Neural cell (in vitro differentiated cells): ENCODE measurements at regions not wholly inside any gene's neighbourhood (a gene's known extent, or its start where the extent isn't known, plus 50 kb on each side); places are given as distances from the start of the nearest gene placed in this dataset.

ENCODE experiments used
- EP300 ChIP-seq: fragments of 450-650 bp; conservative IDR thresholded peaks from 2 replicates; pipeline ENCODE4 v1.6.1; 2014; ENCODE audit warnings: antibody characterized with exemption, mild to moderate bottlenecking, moderate library complexity; ENCODE audit not compliant: poor library complexity, severe bottlenecking
- EZH2 ChIP-seq: fragments of 200-600, 300-800 bp; shearing (Covaris generic), sonication (generic); IDR thresholded peaks from 2 replicates; pipeline ENCODE4 v1.6.1; 2014; ENCODE audit warnings: antibody characterized with exemption, low read length, borderline replicate concordance, mild to moderate bottlenecking; ENCODE audit not compliant: insufficient read depth, poor library complexity, severe bottlenecking
- POLR2AphosphoS5 ChIP-seq: IDR thresholded peaks from 2 replicates; pipeline ENCODE4 v1.6.1; 2012
- RAD21 ChIP-seq: fragments of 450-650 bp; conservative IDR thresholded peaks from 2 replicates; pipeline ENCODE4 v1.6.1; 2014; ENCODE audit warnings: antibody characterized with exemption, mild to moderate bottlenecking, moderate library complexity
- SMC3 ChIP-seq: fragments of 450-650 bp; conservative IDR thresholded peaks from 2 replicates; pipeline ENCODE4 v1.6.1; 2014; ENCODE audit warnings: antibody characterized with exemption, mild to moderate bottlenecking, moderate library complexity; ENCODE audit not compliant: poor library complexity
- TF ChIP-seq, protein P1 (sequence below): fragments of 450-650 bp; IDR thresholded peaks from 2 replicates; pipeline ENCODE4 v1.5.1; 2014; ENCODE audit warnings: antibody characterized with exemption, mild to moderate bottlenecking, moderate library complexity; ENCODE audit not compliant: poor library complexity, severe bottlenecking
- TF ChIP-seq, protein P2 (sequence below): IDR thresholded peaks from 2 replicates; pipeline ENCODE4 v1.6.1; 2012; ENCODE audit warnings: borderline replicate concordance

DNA sequence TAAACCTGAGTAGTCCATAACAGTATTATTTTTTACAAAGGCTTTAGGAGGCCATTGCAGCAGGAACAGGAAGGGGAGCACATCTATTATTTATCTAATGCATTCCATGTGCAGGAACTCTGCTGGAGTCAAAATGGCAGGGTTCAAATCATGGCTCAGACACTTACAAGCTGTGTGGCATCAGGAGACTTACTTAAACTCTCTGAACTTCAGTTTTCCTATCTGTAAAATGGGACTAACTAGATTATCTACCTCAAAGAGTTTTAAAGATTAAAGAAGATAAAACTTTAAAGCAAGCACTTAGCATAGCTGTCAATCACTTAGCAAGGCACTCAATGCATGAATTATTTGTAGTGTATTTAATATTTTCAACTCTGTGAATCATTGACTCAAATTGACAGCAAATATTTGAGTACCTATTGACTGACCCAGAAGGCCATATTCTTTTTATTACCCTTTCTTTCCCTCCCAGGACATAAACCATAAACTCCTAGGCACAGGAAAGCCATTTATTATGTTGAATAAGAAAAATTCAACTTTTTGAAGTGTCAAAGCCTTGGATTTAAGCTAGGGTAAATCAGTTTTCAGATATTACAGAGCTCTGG lies 115.8 kb upstream of the FAM204A start:
- TF ChIP-seq EZH2 (no peak), SMC3 (no peak), EP300 (no peak), RAD21 (no peak), POLR2AphosphoS5 (no peak)
- TF ChIP-seq, protein P1, sequence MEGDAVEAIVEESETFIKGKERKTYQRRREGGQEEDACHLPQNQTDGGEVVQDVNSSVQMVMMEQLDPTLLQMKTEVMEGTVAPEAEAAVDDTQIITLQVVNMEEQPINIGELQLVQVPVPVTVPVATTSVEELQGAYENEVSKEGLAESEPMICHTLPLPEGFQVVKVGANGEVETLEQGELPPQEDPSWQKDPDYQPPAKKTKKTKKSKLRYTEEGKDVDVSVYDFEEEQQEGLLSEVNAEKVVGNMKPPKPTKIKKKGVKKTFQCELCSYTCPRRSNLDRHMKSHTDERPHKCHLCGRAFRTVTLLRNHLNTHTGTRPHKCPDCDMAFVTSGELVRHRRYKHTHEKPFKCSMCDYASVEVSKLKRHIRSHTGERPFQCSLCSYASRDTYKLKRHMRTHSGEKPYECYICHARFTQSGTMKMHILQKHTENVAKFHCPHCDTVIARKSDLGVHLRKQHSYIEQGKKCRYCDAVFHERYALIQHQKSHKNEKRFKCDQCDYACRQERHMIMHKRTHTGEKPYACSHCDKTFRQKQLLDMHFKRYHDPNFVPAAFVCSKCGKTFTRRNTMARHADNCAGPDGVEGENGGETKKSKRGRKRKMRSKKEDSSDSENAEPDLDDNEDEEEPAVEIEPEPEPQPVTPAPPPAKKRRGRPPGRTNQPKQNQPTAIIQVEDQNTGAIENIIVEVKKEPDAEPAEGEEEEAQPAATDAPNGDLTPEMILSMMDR: no peak
- TF ChIP-seq, protein P2, sequence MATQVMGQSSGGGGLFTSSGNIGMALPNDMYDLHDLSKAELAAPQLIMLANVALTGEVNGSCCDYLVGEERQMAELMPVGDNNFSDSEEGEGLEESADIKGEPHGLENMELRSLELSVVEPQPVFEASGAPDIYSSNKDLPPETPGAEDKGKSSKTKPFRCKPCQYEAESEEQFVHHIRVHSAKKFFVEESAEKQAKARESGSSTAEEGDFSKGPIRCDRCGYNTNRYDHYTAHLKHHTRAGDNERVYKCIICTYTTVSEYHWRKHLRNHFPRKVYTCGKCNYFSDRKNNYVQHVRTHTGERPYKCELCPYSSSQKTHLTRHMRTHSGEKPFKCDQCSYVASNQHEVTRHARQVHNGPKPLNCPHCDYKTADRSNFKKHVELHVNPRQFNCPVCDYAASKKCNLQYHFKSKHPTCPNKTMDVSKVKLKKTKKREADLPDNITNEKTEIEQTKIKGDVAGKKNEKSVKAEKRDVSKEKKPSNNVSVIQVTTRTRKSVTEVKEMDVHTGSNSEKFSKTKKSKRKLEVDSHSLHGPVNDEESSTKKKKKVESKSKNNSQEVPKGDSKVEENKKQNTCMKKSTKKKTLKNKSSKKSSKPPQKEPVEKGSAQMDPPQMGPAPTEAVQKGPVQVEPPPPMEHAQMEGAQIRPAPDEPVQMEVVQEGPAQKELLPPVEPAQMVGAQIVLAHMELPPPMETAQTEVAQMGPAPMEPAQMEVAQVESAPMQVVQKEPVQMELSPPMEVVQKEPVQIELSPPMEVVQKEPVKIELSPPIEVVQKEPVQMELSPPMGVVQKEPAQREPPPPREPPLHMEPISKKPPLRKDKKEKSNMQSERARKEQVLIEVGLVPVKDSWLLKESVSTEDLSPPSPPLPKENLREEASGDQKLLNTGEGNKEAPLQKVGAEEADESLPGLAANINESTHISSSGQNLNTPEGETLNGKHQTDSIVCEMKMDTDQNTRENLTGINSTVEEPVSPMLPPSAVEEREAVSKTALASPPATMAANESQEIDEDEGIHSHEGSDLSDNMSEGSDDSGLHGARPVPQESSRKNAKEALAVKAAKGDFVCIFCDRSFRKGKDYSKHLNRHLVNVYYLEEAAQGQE: no peak
